Neuron (in vitro differentiated cells): ENCODE measurements at regions not wholly inside any gene's neighbourhood (a gene's known extent, or its start where the extent isn't known, plus 50 kb on each side); places are given as distances from the start of the nearest gene placed in this dataset.

ENCODE experiments used
- H2AFZ ChIP-seq: one replicate; pipeline ENCODE4 v1.6.1; 2013; ENCODE audit warnings: low read depth, mild to moderate bottlenecking, inconsistent platforms, low read length, moderate library complexity
- H3K27me3 ChIP-seq: one replicate; pipeline ENCODE4 v1.6.1; 2013; ENCODE audit warnings: low read length; ENCODE audit not compliant: insufficient read depth
- H3K36me3 ChIP-seq: one replicate; pipeline ENCODE4 v1.6.1; 2013; ENCODE audit warnings: low read length; ENCODE audit not compliant: insufficient read depth
- H3K4me1 ChIP-seq: one replicate; pipeline ENCODE4 v1.6.1; 2013; ENCODE audit warnings: low read length; ENCODE audit not compliant: insufficient read depth
- H3K4me3 ChIP-seq: 2 replicates; pipeline ENCODE4 v1.5.1; 2013; ENCODE audit warnings: mild to moderate bottlenecking, low read length, moderate library complexity
- H3K9me3 ChIP-seq: one replicate; pipeline ENCODE4 v1.6.1; 2013; ENCODE audit warnings: low read length

DNA sequence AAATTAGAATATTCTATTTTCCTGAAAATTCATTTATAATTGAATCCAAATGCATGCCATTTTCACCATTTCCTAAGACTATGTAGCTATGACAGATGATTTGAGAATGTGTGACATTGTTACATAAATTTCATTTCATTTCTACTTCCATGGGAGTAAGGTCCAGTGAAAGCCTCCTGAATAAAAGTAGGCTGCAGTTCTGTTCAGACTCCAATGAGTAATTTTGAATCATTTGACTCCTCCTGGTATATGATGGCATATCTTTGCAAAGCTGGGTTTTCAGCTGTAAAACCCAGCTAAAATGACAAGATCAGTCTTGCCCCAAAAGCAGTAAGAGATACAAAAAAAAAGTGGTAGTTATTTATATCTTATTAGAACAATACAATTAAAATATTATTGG is 101.0 kb upstream of the DNAJC10 start:
- no peaks in the 10 kb centered on the region for H3K27me3 ChIP-seq
- H3K9me3 ChIP-seq: peaks cover 1% of the 10 kb centered on the region

DNA sequence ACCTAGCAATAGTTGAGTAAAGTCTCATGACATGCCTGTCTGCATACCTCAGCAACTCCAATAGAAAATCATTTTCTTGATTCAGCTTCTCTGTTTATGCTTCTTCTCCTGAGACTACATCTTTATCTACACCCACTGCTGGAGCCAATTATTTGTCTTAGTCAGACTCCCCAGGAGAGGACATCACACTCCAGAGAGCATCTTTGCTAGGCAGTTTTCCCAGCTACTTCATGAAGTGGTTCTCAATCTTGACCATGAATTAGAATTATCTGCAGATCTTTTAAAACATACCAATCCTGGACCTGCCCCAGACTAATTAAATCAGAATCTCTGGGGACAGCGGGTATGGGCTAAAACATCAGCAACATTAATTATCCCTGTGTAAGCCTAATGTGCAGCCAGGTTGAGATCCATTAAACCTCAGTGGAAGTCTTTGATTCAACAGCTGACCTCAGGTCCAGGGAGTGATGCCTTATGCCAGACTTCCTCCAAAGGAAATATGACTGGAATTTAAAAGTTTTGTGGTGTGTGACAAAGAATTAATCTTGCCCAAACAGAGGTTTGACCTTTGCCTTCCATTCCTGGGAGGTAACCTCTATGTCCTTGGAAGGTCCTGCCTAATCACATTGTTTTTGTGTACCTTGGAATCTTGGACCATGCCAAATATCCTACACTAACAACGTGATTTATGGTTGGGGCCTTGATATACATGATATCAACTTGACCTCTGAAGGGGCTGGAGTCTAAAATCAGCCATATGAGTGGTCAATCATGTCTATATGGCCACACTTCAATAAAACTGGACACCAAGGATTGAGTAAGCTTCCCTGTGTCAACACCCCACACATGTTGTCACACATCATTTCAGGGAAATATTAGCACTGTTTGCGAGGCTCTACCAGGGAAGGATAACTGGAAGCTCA is 99.3 kb upstream of the DNAJC10 start:
- Histone ChIP-seq H2AFZ (no peak overlapping the region), H3K4me3 (no peak overlapping the region), H3K4me1 (peaks cover 6% of the 10 kb centered on the region), H3K36me3 (no peaks in the 10 kb centered on the region), H3K27me3 (no peaks in the 10 kb centered on the region), H3K9me3 (peaks cover 1% of the 10 kb centered on the region)

More for the DNA sequence above, 101.0 kb upstream of the DNAJC10 start:
- H3K4me3 ChIP-seq: no peak overlapping the region
- H3K36me3 ChIP-seq: no peaks in the 10 kb centered on the region
- H2AFZ ChIP-seq: no peak overlapping the region
- no peaks in the 10 kb centered on the region for H3K4me1 ChIP-seq

DNA sequence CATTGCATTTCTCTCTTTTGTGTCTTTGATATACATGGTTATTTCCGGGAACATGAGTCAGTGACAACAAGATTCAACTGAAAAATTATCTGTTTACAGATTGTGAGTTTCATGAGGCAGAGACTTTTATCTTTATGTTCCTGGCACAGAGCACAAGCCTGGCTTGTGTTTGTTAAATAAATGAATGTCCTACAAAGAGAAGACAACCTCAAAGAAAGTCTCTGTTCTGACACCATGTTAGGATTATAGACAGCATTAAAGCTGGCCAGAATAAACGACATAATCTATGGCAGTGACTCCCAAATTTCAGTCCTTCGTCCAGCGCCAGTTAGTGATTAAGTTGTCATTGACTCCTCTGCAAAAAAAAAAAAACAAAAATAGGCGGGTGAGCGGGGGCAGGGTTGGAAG is 97.4 kb upstream of the DNAJC10 start:
- Histone ChIP-seq H2AFZ (no peak overlapping the region), H3K4me3 (no peak overlapping the region), H3K36me3 (no peaks in the 10 kb centered on the region), H3K4me1 (peaks cover 6% of the 10 kb centered on the region), H3K27me3 (no peaks in the 10 kb centered on the region), H3K9me3 (peaks cover 1% of the 10 kb centered on the region)

- H3K27me3 ChIP-seq: no peaks in the 10 kb centered on the region
- no peak overlapping the region for H3K4me3 ChIP-seq
- H3K9me3 ChIP-seq: peaks cover 1% of the 10 kb centered on the region
- no peaks in the 10 kb centered on the region for H3K36me3 ChIP-seq
- H3K4me1 ChIP-seq: peaks cover 6% of the 10 kb centered on the region
- no peak overlapping the region for H2AFZ ChIP-seq
These were observed 96.8 kb upstream of the DNAJC10 start for GRCh38 chr2:182619276-182619675.

DNA sequence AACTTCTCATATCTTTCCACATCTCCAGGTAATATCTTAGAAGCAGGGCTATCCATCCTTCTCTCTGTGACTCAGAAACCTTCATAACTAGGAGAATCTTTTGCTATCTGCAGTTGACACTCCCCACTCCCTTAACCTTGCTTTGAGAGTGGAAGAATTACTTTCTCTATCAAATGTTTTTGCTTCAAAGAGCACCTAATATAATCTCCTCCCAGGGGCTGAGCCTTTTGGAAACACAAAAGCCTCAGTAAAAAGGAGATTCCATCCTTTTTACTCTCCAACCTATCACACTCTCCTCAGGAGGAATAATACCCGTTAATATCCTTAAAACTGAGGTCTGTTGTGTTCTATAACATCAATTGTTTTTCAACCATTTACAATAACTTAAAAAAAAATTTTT is 94.9 kb upstream of the DNAJC10 start:
- peak overlapping the region; percentile 66 for H2AFZ ChIP-seq
- peaks cover 6% of the 10 kb centered on the region for H3K4me1 ChIP-seq
- no peak overlapping the region for H3K4me3 ChIP-seq
- H3K36me3 ChIP-seq: no peaks in the 10 kb centered on the region
- no peaks in the 10 kb centered on the region for H3K27me3 ChIP-seq
- peaks cover 1% of the 10 kb centered on the region for H3K9me3 ChIP-seq

- Histone ChIP-seq H3K27me3 (no peaks in the 10 kb centered on the region), H3K4me1 (peaks cover 6% of the 10 kb centered on the region), H3K36me3 (no peaks in the 10 kb centered on the region), H2AFZ (no peak overlapping the region), H3K4me3 (no peak overlapping the region), H3K9me3 (peaks cover 1% of the 10 kb centered on the region)
These were observed 94.2 kb upstream of the DNAJC10 start for GRCh38 chr2:182621810-182622209.

GRCh38 chr2:182622231-182622630 is 93.8 kb upstream of the DNAJC10 start:
- no peaks in the 10 kb centered on the region for H3K36me3 ChIP-seq
- no peaks in the 10 kb centered on the region for H3K27me3 ChIP-seq
- H3K4me3 ChIP-seq: no peak overlapping the region
- peaks cover 1% of the 10 kb centered on the region for H3K9me3 ChIP-seq
- no peak overlapping the region for H2AFZ ChIP-seq
- peaks cover 6% of the 10 kb centered on the region for H3K4me1 ChIP-seq

GRCh38 chr2:182625814-182626213 is 90.2 kb upstream of the DNAJC10 start:
- no peaks in the 10 kb centered on the region for H3K27me3 ChIP-seq
- H2AFZ ChIP-seq: no peak overlapping the region
- no peaks in the 10 kb centered on the region for H3K36me3 ChIP-seq
- peaks cover 5% of the 10 kb centered on the region for H3K4me1 ChIP-seq
- H3K9me3 ChIP-seq: no peaks in the 10 kb centered on the region
- no peak overlapping the region for H3K4me3 ChIP-seq

- no peak overlapping the region for H3K4me3 ChIP-seq
- H3K4me1 ChIP-seq: peaks cover 13% of the 10 kb centered on the region
- no peaks in the 10 kb centered on the region for H3K36me3 ChIP-seq
- H3K27me3 ChIP-seq: no peaks in the 10 kb centered on the region
- H3K9me3 ChIP-seq: no peaks in the 10 kb centered on the region
- no peak overlapping the region for H2AFZ ChIP-seq
These were observed 87.1 kb upstream of the DNAJC10 start for GRCh38 chr2:182628916-182629315.

GRCh38 chr2:182630207-182630606 is 85.8 kb upstream of the DNAJC10 start:
- H3K36me3 ChIP-seq: no peaks in the 10 kb centered on the region
- no peaks in the 10 kb centered on the region for H3K27me3 ChIP-seq
- H2AFZ ChIP-seq: no peak overlapping the region
- H3K9me3 ChIP-seq: no peaks in the 10 kb centered on the region
- H3K4me1 ChIP-seq: peaks cover 17% of the 10 kb centered on the region
- H3K4me3 ChIP-seq: no peak overlapping the region

DNA sequence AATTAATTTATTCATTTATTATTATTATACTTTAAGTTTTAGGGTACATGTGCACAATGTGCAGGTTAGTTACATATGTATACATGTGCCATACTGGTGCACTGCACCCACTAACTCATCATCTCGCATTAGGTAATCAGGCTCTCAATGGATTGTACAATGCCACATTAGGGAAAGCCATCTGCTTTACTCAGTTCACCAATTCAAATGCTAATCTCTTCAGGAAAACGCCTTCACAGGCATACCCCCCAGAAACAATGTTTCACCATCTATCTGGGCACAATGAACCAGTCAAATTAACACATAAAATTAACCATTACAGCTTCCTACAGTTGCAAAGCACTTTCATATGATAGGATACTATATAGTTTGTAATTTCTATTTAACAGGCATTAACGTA is 84.8 kb upstream of the DNAJC10 start:
- Histone ChIP-seq H3K36me3 (no peaks in the 10 kb centered on the region), H3K4me1 (peaks cover 17% of the 10 kb centered on the region), H3K27me3 (no peaks in the 10 kb centered on the region), H3K4me3 (no peak overlapping the region), H3K9me3 (no peaks in the 10 kb centered on the region), H2AFZ (no peak overlapping the region)

- Histone ChIP-seq H3K36me3 (no peaks in the 10 kb centered on the region), H3K27me3 (no peaks in the 10 kb centered on the region), H2AFZ (peak overlapping the region; percentile 56), H3K9me3 (no peaks in the 10 kb centered on the region), H3K4me3 (no peak overlapping the region), H3K4me1 (peaks cover 20% of the 10 kb centered on the region)
These were observed 81.7 kb upstream of the DNAJC10 start for GRCh38 chr2:182634386-182634785.

- Histone ChIP-seq H3K27me3 (no peaks in the 10 kb centered on the region), H3K9me3 (no peaks in the 10 kb centered on the region), H3K4me3 (no peak overlapping the region), H2AFZ (peak overlapping the region; percentile 56), H3K36me3 (no peaks in the 10 kb centered on the region), H3K4me1 (peaks cover 11% of the 10 kb centered on the region)
These were observed 79.4 kb upstream of the DNAJC10 start for GRCh38 chr2:182636699-182637098.

DNA sequence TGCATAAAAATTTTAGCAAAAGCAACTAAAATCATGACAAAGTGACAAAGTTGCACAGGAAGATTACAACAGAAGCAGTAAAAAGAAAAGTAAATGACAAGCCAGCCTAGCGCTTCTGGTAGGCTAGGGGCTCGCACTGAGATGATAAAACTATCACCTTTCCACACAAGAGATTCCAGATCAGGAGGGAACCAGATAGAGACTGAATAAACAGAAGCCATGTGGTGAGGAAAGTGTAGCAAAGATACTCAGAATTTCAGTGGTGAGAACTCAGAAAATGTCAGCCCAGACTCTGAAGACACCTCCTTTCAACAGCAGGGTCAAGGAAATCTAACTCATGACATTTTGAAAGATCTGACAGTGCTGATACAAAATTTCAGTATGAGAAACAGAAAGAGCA is 77.4 kb upstream of the DNAJC10 start:
- no peaks in the 10 kb centered on the region for H3K36me3 ChIP-seq
- H3K9me3 ChIP-seq: no peaks in the 10 kb centered on the region
- no peak overlapping the region for H3K4me3 ChIP-seq
- H3K27me3 ChIP-seq: no peaks in the 10 kb centered on the region
- peaks cover 7% of the 10 kb centered on the region for H3K4me1 ChIP-seq
- H2AFZ ChIP-seq: no peak overlapping the region
